Smooth muscle cell (in vitro differentiated cells): ENCODE measurements at regions not wholly inside any gene's neighbourhood (a gene's known extent, or its start where the extent isn't known, plus 50 kb on each side); places are given as distances from the start of the nearest gene placed in this dataset.

Experiments used
- DNase-seq: peaks from one replicate; lab custom pipeline; 2025; ENCODE audit not compliant: unreplicated experiment; lab: John Stamatoyannopoulos, UW
- H2AFZ ChIP-seq: fragments of 200-600 bp; sonication (generic); 2 replicates; pipeline ENCODE4 v1.6.0; 2016; ENCODE audit warnings: antibody characterized with exemption, low read depth, mild to moderate bottlenecking
- H3F3A ChIP-seq: fragments of 200-600 bp; sonication (generic); 2 replicates; pipeline ENCODE4 v1.6.0; 2017; ENCODE audit warnings: antibody characterized with exemption, low read depth
- H3K27ac ChIP-seq: fragments of 200-600 bp; sonication (generic); 2 replicates; pipeline ENCODE4 v1.5.1; 2016; ENCODE audit warnings: low read depth, mild to moderate bottlenecking
- H3K27me3 ChIP-seq: fragments of 200-600 bp; sonication (generic); 2 replicates; pipeline ENCODE4 v1.6.1; 2016; ENCODE audit warnings: low read depth, mild to moderate bottlenecking
- H3K36me3 ChIP-seq: fragments of 200-600 bp; sonication (generic); 2 replicates; pipeline ENCODE4 v1.5.1; 2016; ENCODE audit warnings: low read depth
- H3K4me1 ChIP-seq: fragments of 200-600 bp; sonication (generic); 2 replicates; pipeline ENCODE4 v1.5.1; 2016; ENCODE audit warnings: low read depth
- H3K4me2 ChIP-seq: fragments of 200-600 bp; sonication (generic); 2 replicates; pipeline ENCODE4 v1.6.0; 2016; ENCODE audit warnings: mild to moderate bottlenecking
- H3K4me3 ChIP-seq: fragments of 200-600 bp; sonication (generic); 2 replicates; pipeline ENCODE4 v1.5.1; 2016; ENCODE audit warnings: mild to moderate bottlenecking
- H3K79me2 ChIP-seq: fragments of 200-600 bp; sonication (generic); 2 replicates; pipeline ENCODE4 v1.6.0; 2016; ENCODE audit warnings: low read depth, mild to moderate bottlenecking
- H3K9ac ChIP-seq: fragments of 200-600 bp; sonication (generic); 2 replicates; pipeline ENCODE4 v1.6.0; 2016; ENCODE audit warnings: low read depth
- H3K9me3 ChIP-seq: fragments of 200-600 bp; sonication (generic); replicated peaks from 2 replicates; pipeline ENCODE4 v1.5.1; 2016; ENCODE audit warnings: low read depth
- H4K20me1 ChIP-seq: fragments of 200-600 bp; sonication (generic); 2 replicates; pipeline ENCODE4 v1.6.0; 2016; ENCODE audit warnings: low read depth
- WGBS: methylation state at CpG from one replicate; pipeline ENCODE4 v1.1.7; 2016; ENCODE audit warnings: low lambda C conversion rate; 5-methylcytosine and 5-hydroxymethylcytosine counted together
- TF ChIP-seq, protein P1 (sequence below): fragments of 200-600 bp; sonication (generic); IDR thresholded peaks from 2 replicates; pipeline ENCODE4 v1.5.1; 2017; ENCODE audit warnings: borderline replicate concordance, mild to moderate bottlenecking, antibody characterized with exemption; ENCODE audit not compliant: insufficient read depth, poor library complexity, severe bottlenecking

DNA sequence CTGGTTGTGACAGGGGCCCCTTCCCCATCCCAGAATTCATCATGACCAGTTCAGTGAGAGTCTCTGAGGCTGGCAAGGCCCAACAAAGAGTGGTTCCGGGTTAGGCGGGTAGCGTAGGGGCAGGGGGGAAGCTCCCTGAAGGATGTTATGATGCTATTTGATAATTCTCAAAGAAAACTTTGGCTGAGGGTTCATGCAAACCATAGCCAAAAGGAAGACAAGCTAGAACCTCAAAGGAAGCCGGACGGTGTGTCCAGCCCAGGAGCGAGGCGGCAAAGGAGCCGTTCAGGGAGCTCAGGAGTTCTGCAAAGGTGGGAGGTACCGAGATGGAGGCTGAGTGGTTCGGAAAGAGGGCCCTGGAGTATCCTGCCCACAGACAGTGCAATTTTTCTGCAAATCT, 226.8 kb upstream of the RAB6C start:
- Histone ChIP-seq H3K79me2 (no peaks in the 10 kb centered on the region), H3K4me2 (no peak overlapping the region), H3K27me3 (no peaks in the 10 kb centered on the region), H3K4me3 (no peak overlapping the region), H2AFZ (no peak overlapping the region), H3K9ac (no peak overlapping the region), H3F3A (no peaks in the 10 kb centered on the region), H3K27ac (no peak overlapping the region), H3K9me3 (no peaks in the 10 kb centered on the region), H4K20me1 (no peaks in the 10 kb centered on the region), H3K4me1 (no peaks in the 10 kb centered on the region), H3K36me3 (no peaks in the 10 kb centered on the region)
- 93% methylated on average over 10 of the region's 10 CpGs for WGBS
- TF ChIP-seq, protein P1, sequence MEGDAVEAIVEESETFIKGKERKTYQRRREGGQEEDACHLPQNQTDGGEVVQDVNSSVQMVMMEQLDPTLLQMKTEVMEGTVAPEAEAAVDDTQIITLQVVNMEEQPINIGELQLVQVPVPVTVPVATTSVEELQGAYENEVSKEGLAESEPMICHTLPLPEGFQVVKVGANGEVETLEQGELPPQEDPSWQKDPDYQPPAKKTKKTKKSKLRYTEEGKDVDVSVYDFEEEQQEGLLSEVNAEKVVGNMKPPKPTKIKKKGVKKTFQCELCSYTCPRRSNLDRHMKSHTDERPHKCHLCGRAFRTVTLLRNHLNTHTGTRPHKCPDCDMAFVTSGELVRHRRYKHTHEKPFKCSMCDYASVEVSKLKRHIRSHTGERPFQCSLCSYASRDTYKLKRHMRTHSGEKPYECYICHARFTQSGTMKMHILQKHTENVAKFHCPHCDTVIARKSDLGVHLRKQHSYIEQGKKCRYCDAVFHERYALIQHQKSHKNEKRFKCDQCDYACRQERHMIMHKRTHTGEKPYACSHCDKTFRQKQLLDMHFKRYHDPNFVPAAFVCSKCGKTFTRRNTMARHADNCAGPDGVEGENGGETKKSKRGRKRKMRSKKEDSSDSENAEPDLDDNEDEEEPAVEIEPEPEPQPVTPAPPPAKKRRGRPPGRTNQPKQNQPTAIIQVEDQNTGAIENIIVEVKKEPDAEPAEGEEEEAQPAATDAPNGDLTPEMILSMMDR, result no peak
- no peak for DNase-seq

DNA sequence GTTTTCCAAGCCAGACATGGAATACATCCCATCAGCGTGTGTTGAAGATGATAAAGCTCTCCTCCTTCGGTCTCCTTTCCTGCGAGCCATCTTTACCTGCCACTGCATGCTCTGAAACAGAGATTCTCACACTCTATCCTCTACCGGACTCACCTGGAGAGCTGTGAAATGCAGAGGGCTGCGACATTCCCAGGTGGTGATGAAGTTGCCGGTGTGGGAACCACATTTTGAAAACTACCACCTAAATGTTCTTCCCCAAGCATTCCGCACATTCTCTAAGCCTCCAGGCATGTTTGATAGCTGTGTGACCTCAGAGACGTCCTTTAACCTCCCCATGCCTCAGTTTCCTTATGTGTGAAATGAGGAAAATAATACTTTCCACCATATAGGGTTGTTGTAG, 226.2 kb upstream of the RAB6C start:
- Histone ChIP-seq H3K9ac (no peak overlapping the region), H3K79me2 (no peaks in the 10 kb centered on the region), H3K4me1 (peaks cover 3% of the 10 kb centered on the region), H3K36me3 (no peaks in the 10 kb centered on the region), H3F3A (no peaks in the 10 kb centered on the region), H3K4me3 (no peak overlapping the region), H2AFZ (no peak overlapping the region), H3K4me2 (no peak overlapping the region), H3K27ac (no peak overlapping the region), H4K20me1 (no peaks in the 10 kb centered on the region), H3K27me3 (no peaks in the 10 kb centered on the region), H3K9me3 (no peaks in the 10 kb centered on the region)
- 72% methylated on average over 8 of the region's 8 CpGs for WGBS
- TF ChIP-seq, protein P1, result no peak
- DNase-seq, result no peak

DNA sequence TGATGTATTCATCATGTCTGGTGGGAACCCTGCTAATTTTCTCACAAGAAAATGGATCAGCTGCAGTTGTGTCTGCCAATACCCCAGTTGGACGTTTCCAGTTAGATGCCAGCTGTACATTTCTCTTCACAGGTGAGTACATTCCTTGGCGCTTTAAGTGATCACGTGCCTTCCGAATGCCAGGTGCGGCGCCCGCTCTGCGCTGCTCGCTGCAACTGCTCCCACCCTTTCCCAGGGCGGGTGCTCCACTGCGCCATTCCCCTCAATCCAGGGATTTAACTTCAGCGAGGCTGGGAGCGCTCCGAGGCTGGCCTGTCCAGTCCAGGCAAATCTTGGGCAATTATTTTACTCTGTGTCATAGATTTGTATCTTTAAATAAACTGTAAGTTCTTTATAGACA, 225.0 kb upstream of the RAB6C start:
- no peak overlapping the region for H3K27ac ChIP-seq
- no peaks in the 10 kb centered on the region for H3K79me2 ChIP-seq
- H3K4me3 ChIP-seq, result no peak overlapping the region
- no peaks in the 10 kb centered on the region for H3K9me3 ChIP-seq
- H3K9ac ChIP-seq, result no peak overlapping the region
- no peak for DNase-seq
- TF ChIP-seq, protein P1, result no peak
- H3K36me3 ChIP-seq, result no peaks in the 10 kb centered on the region
- H3F3A ChIP-seq, result no peaks in the 10 kb centered on the region
- WGBS, result 95% methylated on average over 14 of the region's 14 CpGs
- H4K20me1 ChIP-seq, result no peaks in the 10 kb centered on the region
- H3K4me2 ChIP-seq, result no peak overlapping the region
- no peak overlapping the region for H2AFZ ChIP-seq
- H3K27me3 ChIP-seq, result no peaks in the 10 kb centered on the region
- H3K4me1 ChIP-seq, result peaks cover 6% of the 10 kb centered on the region

DNA sequence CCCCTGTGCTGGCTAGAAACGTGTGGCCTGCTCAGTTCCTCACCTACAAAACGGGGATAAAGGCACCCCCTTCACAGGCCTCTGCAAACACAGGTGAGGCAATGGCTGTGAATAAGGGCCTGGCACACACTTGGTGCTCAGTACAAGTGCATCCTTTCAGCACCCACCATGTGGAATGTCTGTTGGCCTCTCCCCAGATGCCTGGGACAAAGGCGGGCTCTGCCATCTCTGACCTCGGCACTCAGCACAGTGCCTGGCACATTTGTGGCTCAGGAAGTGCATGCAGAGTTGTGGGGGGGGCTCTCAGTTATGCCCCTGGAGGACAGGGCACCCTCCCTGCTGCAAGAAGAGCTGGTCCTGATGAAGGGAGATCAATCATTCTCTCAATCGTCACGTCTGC, 224.6 kb upstream of the RAB6C start:
- TF ChIP-seq, protein P1, result no peak
- Histone ChIP-seq H3K9me3 (no peaks in the 10 kb centered on the region), H3K36me3 (no peaks in the 10 kb centered on the region), H3K27me3 (no peaks in the 10 kb centered on the region), H3K4me1 (peaks cover 6% of the 10 kb centered on the region), H3F3A (no peaks in the 10 kb centered on the region), H3K79me2 (no peaks in the 10 kb centered on the region), H4K20me1 (no peaks in the 10 kb centered on the region), H3K9ac (no peak overlapping the region), H3K4me2 (no peak overlapping the region), H3K4me3 (no peak overlapping the region), H3K27ac (no peak overlapping the region), H2AFZ (no peak overlapping the region)
- no peak for DNase-seq
- 90% methylated on average over 6 of the region's 6 CpGs for WGBS
